Endothelial cell of umbilical vein (primary cell): ENCODE measurements at regions not wholly inside any gene's neighbourhood (a gene's known extent, or its start where the extent isn't known, plus 50 kb on each side); places are given as distances from the start of the nearest gene placed in this dataset.

Experiments used
- BruUV-seq: library from RNA; stranded (reverse); fragments of 400-500 nt; replicated peaks from 2 replicates; lab custom pipeline; 2021; lab: Mats Ljungman, UMichigan
- CTCF ChIA-PET: fragments of 300-600, 350-600 bp; sonication (Branson Sonifier 250); formaldehyde crosslinking; loops from one replicate; lab custom pipeline; 2021; ENCODE audit warnings: antibody characterized with exemption, inconsistent platforms; lab: Charles Lee
- POLR2A ChIA-PET: fragments of 300-600, 350-600 bp; sonication (Branson Sonifier 250); formaldehyde crosslinking; loops from one replicate; lab custom pipeline; 2021; ENCODE audit warnings: antibody characterized with exemption, inconsistent platforms; lab: Charles Lee
- DNase-seq: peaks from one replicate; pipeline ENCODE4 v3.0.0-alpha.2; 2011; ENCODE audit warnings: low read depth, low spot score
- FAIRE-seq: peaks from 2 replicates; lab custom pipeline; 2011; peaks lifted over from hg19 to GRCh38; lab: Jason Lieb, UNC
- H2AFZ ChIP-seq: 2 replicates; pipeline ENCODE4 v1.6.0; 2012; ENCODE audit warnings: low read depth, low read length, control low read depth, inconsistent platforms
- H3K27ac ChIP-seq: 2 replicates; pipeline ENCODE4 v1.5.1; 2011; ENCODE audit warnings: low read depth, mild to moderate bottlenecking, control low read depth, low read length, moderate library complexity; ENCODE audit not compliant: insufficient read depth
- H3K27me3 ChIP-seq, 2 experiments: 2 replicates each; pipeline versions ENCODE4 v1.6.0 to v1.6.1; 2011; ENCODE audit warnings: low read length in 2 of 2, mixed read lengths in 1 of 2; ENCODE audit not compliant: control insufficient read depth in 2 of 2, insufficient read depth in 2 of 2
- H3K36me3 ChIP-seq, 2 experiments: 2 replicates in 1 of 2; 3 replicates in 1 of 2; pipeline ENCODE4 v1.5.1; 2011; ENCODE audit warnings: low read length in 2 of 2, mild to moderate bottlenecking in 1 of 2, moderate library complexity in 1 of 2; ENCODE audit not compliant: control insufficient read depth in 2 of 2, insufficient read depth in 2 of 2; ENCODE audit errors: extremely low read depth in 1 of 2
- H3K4me1 ChIP-seq: 3 replicates; pipeline ENCODE4 v1.5.1; 2011; ENCODE audit warnings: mild to moderate bottlenecking, low read length; ENCODE audit not compliant: control insufficient read depth, insufficient read depth; ENCODE audit errors: extremely low read depth
- H3K4me2 ChIP-seq: 2 replicates; pipeline ENCODE4 v1.6.1; 2011; ENCODE audit warnings: low read length, control low read depth, mixed read lengths; ENCODE audit not compliant: insufficient read depth
- H3K4me3 ChIP-seq, 3 experiments: fragments of 200-600 bp in 1 of 3; sonication (generic), shearing (Covaris generic) in 1 of 3; replicated peaks in 1 of 3; 2 replicates each; pipeline ENCODE4 v1.5.1; 2011 to 2016; ENCODE audit warnings: control low read depth in 3 of 3, low read length in 3 of 3, mild to moderate bottlenecking in 2 of 3, inconsistent platforms in 1 of 3, low read depth in 1 of 3, moderate library complexity in 1 of 3; ENCODE audit not compliant: insufficient read depth in 1 of 3
- H3K79me2 ChIP-seq: 2 replicates; pipeline ENCODE4 v1.6.0; 2012; ENCODE audit warnings: low read length, inconsistent platforms; ENCODE audit not compliant: control insufficient read depth, insufficient read depth
- H3K9ac ChIP-seq: replicated peaks from 2 replicates; pipeline ENCODE3; 2011; ENCODE audit warnings: low read length, control low read depth; ENCODE audit not compliant: insufficient read depth; ENCODE audit errors: extremely low read depth
- H3K9me1 ChIP-seq: replicated peaks from 3 replicates; pipeline ENCODE4 v1.6.0; 2011; ENCODE audit warnings: mild to moderate bottlenecking, low read length; ENCODE audit not compliant: control insufficient read depth, insufficient read depth; ENCODE audit errors: extremely low read depth
- H3K9me3 ChIP-seq: replicated peaks from 2 replicates; pipeline ENCODE4 v1.5.1; 2012; ENCODE audit warnings: low read length, inconsistent platforms; ENCODE audit not compliant: control insufficient read depth, insufficient read depth
- H4K20me1 ChIP-seq: replicated peaks from 2 replicates; pipeline ENCODE3; 2011; ENCODE audit warnings: mild to moderate bottlenecking, low read length; ENCODE audit not compliant: control insufficient read depth, insufficient read depth; ENCODE audit errors: extremely low read depth
- CTCF ChIP-seq, 2 donors: IDR thresholded peaks; 1 replicate in 1 of 2; 2 replicates in 1 of 2; pipeline ENCODE4 v1.5.1; 2011; ENCODE audit warnings: low read length in 2 of 2, mild to moderate bottlenecking in 2 of 2, moderate library complexity in 2 of 2, control low read depth in 1 of 2, inconsistent platforms in 1 of 2, low read depth in 1 of 2; ENCODE audit not compliant: insufficient read depth in 1 of 2; ENCODE audit errors: extremely low read depth in 1 of 2
- EZH2 ChIP-seq: IDR thresholded peaks from 2 replicates; pipeline ENCODE4 v1.6.1; 2012; ENCODE audit warnings: borderline replicate concordance, low read depth, mild to moderate bottlenecking, moderate library complexity, low read length, inconsistent platforms; ENCODE audit not compliant: severe bottlenecking
- GATA2 ChIP-seq: IDR thresholded peaks from 2 replicates; pipeline ENCODE4 v1.7.0; 2011; ENCODE audit warnings: low read depth, mild to moderate bottlenecking, moderate library complexity, mixed read lengths, low read length; ENCODE audit not compliant: insufficient read length, insufficient read depth
- JUN ChIP-seq: IDR thresholded peaks from 2 replicates; pipeline ENCODE4 v1.6.1; 2011; ENCODE audit warnings: borderline replicate concordance, low read depth; ENCODE audit not compliant: insufficient read length, insufficient read depth
- MAX ChIP-seq: IDR thresholded peaks from 2 replicates; pipeline ENCODE4 v1.6.1; 2011; ENCODE audit not compliant: insufficient read depth, insufficient read length
- MYC ChIP-seq: IDR thresholded peaks from one replicate; pipeline ENCODE4 v1.6.1; 2011; ENCODE audit warnings: mild to moderate bottlenecking, low read depth, low read length
- POLR2A ChIP-seq: IDR thresholded peaks from 2 replicates; pipeline ENCODE4 v1.6.1; 2012; ENCODE audit warnings: low read depth, mild to moderate bottlenecking, control low read depth, low read length
- POLR2AphosphoS5 ChIP-seq: IDR thresholded peaks from 2 replicates; pipeline ENCODE4 v1.6.1; 2012; ENCODE audit warnings: low read depth, mild to moderate bottlenecking, control low read depth, low read length, moderate library complexity; ENCODE audit not compliant: insufficient read depth
- dilution Hi-C: fragments of 300-500 bp; cut with MboI; formaldehyde crosslinking; loops from one replicate; pipeline ENCODE4 v1.15.0; 2019; ENCODE audit warnings: low sequenced_read_pairs; ENCODE audit not compliant: extremely low pct_ligation_motif_present
- intact Hi-C: fragments of 100-400 bp; cut with micrococcal nuclease; formaldehyde crosslinking; loops from one replicate; pipeline ENCODE4 v1.10.0; 2022

- no peak for FAIRE-seq
- Histone ChIP-seq H3K36me3 (no peaks in the 10 kb centered on the region), H3K4me1 (no peaks in the 10 kb centered on the region), H2AFZ (no peak overlapping the region), H3K4me3 (no peak overlapping the region), H3K9ac (no peak overlapping the region), H4K20me1 (no peaks in the 10 kb centered on the region), H3K9me1 (no peaks in the 10 kb centered on the region), H3K4me2 (no peak overlapping the region), H3K27me3 (no peaks in the 10 kb centered on the region), H3K27ac (no peak overlapping the region), H3K79me2 (no peaks in the 10 kb centered on the region), H3K9me3 (no peaks in the 10 kb centered on the region)
- dilution Hi-C loops (no loop called here), intact Hi-C loops (no loop called here)
- no TSS peak for BruUV-seq
- CTCF ChIA-PET = no interaction called here
- no peak for DNase-seq
- TF ChIP-seq MYC = no peak
- TF ChIP-seq POLR2A = no peak
- TF ChIP-seq CTCF (IDR thresholded peaks at IDR 0.05; ENCODE audit: extremely low read depth in 1 of 2, insufficient read depth in 1 of 2, low read depth in 1 of 2, low read length in 2 of 2) = no peak
- no peak for TF ChIP-seq EZH2
- POLR2A ChIA-PET = no interaction called here
These were observed 188.1 kb downstream of the CTTN start for GRCh38 chr11:70586261-70587074.

GRCh38 chr11:70587075-70587389, 188.7 kb downstream of the CTTN start:
- TF ChIP-seq MYC (no peak), POLR2AphosphoS5 (no peak), POLR2A (no peak), MAX (no peak), JUN (no peak), GATA2 (no peak), EZH2 (no peak)
- dilution Hi-C loops = no loop called here
- no peak overlapping the region for H3K9ac ChIP-seq

More at GRCh38 chr11:70587075-70587389, 188.7 kb downstream of the CTTN start:
- POLR2A ChIA-PET = no interaction called here
- no peaks in the 10 kb centered on the region for H4K20me1 ChIP-seq
- H3K27ac ChIP-seq = no peak overlapping the region
- no peaks in the 10 kb centered on the region for H3K4me1 ChIP-seq
- CTCF ChIA-PET = no interaction called here
- H2AFZ ChIP-seq = no peak overlapping the region
- BruUV-seq = no TSS peak
- intact Hi-C loops = no loop called here
- DNase-seq (no peak), FAIRE-seq (no peak)
- no peaks in the 10 kb centered on the region for H3K79me2 ChIP-seq
- no peak overlapping the region for H3K4me2 ChIP-seq
- no peaks in the 10 kb centered on the region for H3K27me3 ChIP-seq
- H3K36me3 ChIP-seq = no peaks in the 10 kb centered on the region
- H3K4me3 ChIP-seq = no peak overlapping the region
- H3K9me3 ChIP-seq = no peaks in the 10 kb centered on the region
- H3K9me1 ChIP-seq = no peaks in the 10 kb centered on the region
